ENCODE measurements at regions not wholly inside any gene's neighbourhood (a gene's known extent, or its start where the extent isn't known, plus 50 kb on each side); places are given as distances from the start of the nearest gene placed in this dataset.
"Not testable (repeated sequence)": the region's sequence is repeated elsewhere in the genome, so short reads cannot be mapped to it uniquely, and the experiment has no call there.

GRCh38 chr3:155995525-155996370 is 124.6 kb upstream of the KCNAB1 start:
- no peak for DNase-seq
- Histone ChIP-seq H3K9me3 (peaks cover 0 to 2% (median 0%) of the 10 kb centered on the region in 4 donors), H3K4me3 (no peak overlapping the region), H3K27ac (no peak overlapping the region), H3K27me3 (no peaks in the 10 kb centered on the region), H3K4me1 (peaks cover 0 to 10% (median 3%) of the 10 kb centered on the region in 4 donors), H3K36me3 (no peaks in the 10 kb centered on the region)
- no peak for TF ChIP-seq EP300 (IDR thresholded peaks at IDR 0.05)
- TF ChIP-seq, protein P1, sequence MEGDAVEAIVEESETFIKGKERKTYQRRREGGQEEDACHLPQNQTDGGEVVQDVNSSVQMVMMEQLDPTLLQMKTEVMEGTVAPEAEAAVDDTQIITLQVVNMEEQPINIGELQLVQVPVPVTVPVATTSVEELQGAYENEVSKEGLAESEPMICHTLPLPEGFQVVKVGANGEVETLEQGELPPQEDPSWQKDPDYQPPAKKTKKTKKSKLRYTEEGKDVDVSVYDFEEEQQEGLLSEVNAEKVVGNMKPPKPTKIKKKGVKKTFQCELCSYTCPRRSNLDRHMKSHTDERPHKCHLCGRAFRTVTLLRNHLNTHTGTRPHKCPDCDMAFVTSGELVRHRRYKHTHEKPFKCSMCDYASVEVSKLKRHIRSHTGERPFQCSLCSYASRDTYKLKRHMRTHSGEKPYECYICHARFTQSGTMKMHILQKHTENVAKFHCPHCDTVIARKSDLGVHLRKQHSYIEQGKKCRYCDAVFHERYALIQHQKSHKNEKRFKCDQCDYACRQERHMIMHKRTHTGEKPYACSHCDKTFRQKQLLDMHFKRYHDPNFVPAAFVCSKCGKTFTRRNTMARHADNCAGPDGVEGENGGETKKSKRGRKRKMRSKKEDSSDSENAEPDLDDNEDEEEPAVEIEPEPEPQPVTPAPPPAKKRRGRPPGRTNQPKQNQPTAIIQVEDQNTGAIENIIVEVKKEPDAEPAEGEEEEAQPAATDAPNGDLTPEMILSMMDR (IDR thresholded peaks at IDR 0.05) = peak in 3 of 4 experiments; percentile 5 to 32 (median 11)
- 37 to 63% methylated on average over 8 of the region's 8 CpGs for WGBS, 2 donors
- intact Hi-C loops (cut with DNase I) = no loop called here

DNA sequence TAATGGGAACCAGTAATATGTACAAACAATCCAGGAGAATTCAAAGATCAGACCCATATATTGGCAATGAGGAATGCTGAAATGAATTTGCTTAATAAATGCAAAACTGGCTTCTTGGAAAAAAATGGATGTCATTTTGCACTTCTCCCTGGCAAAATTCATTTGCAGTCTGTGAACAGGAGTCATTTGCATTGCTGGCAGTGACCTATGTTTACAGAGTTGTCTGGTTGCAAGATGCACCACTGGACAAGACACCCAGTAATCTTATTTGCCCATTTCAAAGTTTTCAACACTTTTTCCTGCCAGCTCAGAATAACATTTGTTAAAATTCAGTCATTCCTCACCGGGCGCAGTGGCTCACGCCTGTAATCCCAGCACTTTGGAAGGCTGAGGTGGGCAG is 123.5 kb upstream of the KCNAB1 start:
- no peaks in the 10 kb centered on the region for H3K27me3 ChIP-seq
- H3K4me1 ChIP-seq = no peaks in the 10 kb centered on the region
- H3K4me3 ChIP-seq = no peak overlapping the region
- 94 to 98% methylated on average over 3 of the region's 3 CpGs for WGBS, 2 donors
- TF ChIP-seq EP300 (IDR thresholded peaks at IDR 0.05) (no peak), POLR2A (IDR thresholded peaks at IDR 0.05) (no peak), POLR2AphosphoS5 (IDR thresholded peaks at IDR 0.05) (no peak)
- TF ChIP-seq, protein P1 (IDR thresholded peaks at IDR 0.05) = no peak
- intact Hi-C loops (cut with DNase I) = no loop called here
- no peaks in the 10 kb centered on the region for H3K36me3 ChIP-seq
- no peak overlapping the region for H3K27ac ChIP-seq
- DNase-seq = no peak
- peaks cover 0 to 2% (median 0%) of the 10 kb centered on the region in 4 donors for H3K9me3 ChIP-seq

- 83 to 90% methylated on average over 3 of the region's 3 CpGs for WGBS, 2 donors
Measured at GRCh38 chr3:155998173-155998572, 122.2 kb upstream of the KCNAB1 start.

DNA sequence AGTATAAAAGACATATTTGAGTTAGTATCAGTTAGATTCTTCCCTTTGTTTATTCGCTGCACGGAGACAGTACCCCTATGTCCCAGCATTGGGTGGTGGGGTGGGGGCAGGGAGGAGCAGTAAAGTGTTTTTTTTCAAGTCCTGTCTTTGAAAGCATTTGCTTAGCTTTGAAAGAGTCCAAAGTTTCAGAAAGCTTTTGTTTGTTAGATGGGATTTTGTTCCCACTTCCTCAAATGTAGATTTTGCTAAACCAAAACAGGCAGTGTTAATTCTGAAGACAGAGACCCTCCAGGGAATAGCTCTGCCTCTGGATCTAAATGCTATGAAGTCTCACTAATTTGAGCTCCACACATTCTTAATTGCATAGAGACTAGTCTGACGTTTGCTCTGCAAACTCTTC is 114.6 kb upstream of the KCNAB1 start:
- intact Hi-C loops (cut with DNase I) = no loop called here
- WGBS, 2 donors = 24 to 50% methylated on average over 3 of the region's 3 CpGs
- no peak overlapping the region for H3K27ac ChIP-seq
- H3K9me3 ChIP-seq = no peaks in the 10 kb centered on the region
- no peak for TF ChIP-seq POLR2AphosphoS5 (IDR thresholded peaks at IDR 0.05)
- TF ChIP-seq, protein P1 (IDR thresholded peaks at IDR 0.05) = no peak
- TF ChIP-seq POLR2A (IDR thresholded peaks at IDR 0.05) = no peak
- TF ChIP-seq EP300 (IDR thresholded peaks at IDR 0.05) = no peak
- H3K36me3 ChIP-seq = no peaks in the 10 kb centered on the region
- DNase-seq = no peak
- no peaks in the 10 kb centered on the region for H3K27me3 ChIP-seq
- no peaks in the 10 kb centered on the region for H3K4me1 ChIP-seq
- no peak overlapping the region for H3K4me3 ChIP-seq

More at GRCh38 chr3:155998173-155998572, 122.2 kb upstream of the KCNAB1 start:
- H3K36me3 ChIP-seq; H3K4me1 ChIP-seq; DNase-seq; H3K4me3 ChIP-seq; H3K27ac ChIP-seq; intact Hi-C loops (cut with DNase I); H3K9me3 ChIP-seq; H3K27me3 ChIP-seq: not testable (repeated sequence)

- H3K27ac ChIP-seq = no peak overlapping the region
- no peaks in the 10 kb centered on the region for H3K36me3 ChIP-seq
- no peaks in the 10 kb centered on the region for H3K4me1 ChIP-seq
- no peak for DNase-seq
- no peak for TF ChIP-seq EP300 (IDR thresholded peaks at IDR 0.05)
- no peak for TF ChIP-seq POLR2AphosphoS5 (IDR thresholded peaks at IDR 0.05)
- TF ChIP-seq, protein P1 (IDR thresholded peaks at IDR 0.05) = no peak
- TF ChIP-seq POLR2A (IDR thresholded peaks at IDR 0.05) = no peak
- no peaks in the 10 kb centered on the region for H3K9me3 ChIP-seq
- WGBS, 2 donors = 40 to 47% methylated on average over 3 of the region's 3 CpGs
- H3K27me3 ChIP-seq = no peaks in the 10 kb centered on the region
- no peak overlapping the region for H3K4me3 ChIP-seq
- intact Hi-C loops (cut with DNase I) = no loop called here
Measured at GRCh38 chr3:156010829-156011228, 109.5 kb upstream of the KCNAB1 start.

All from sigmoid colon (tissue), 6 donors.